C4-2B (cell line): ENCODE measurements at regions not wholly inside any gene's neighbourhood (a gene's known extent, or its start where the extent isn't known, plus 50 kb on each side); places are given as distances from the start of the nearest gene placed in this dataset.

ENCODE experiments used
- CTCF ChIP-seq: fragments of 450-650 bp; conservative IDR thresholded peaks from 2 replicates; pipeline ENCODE4 v1.5.1; 2017; ENCODE audit warnings: mild to moderate bottlenecking
- ZFX ChIP-seq: fragments of 450-650 bp; IDR thresholded peaks from 2 replicates; pipeline ENCODE4 v1.6.1; 2017

GRCh38 chr6:62429781-62430180 lies 143.8 kb upstream of the KHDRBS2 start:
- TF ChIP-seq CTCF, result no peak
- no peak for TF ChIP-seq ZFX
